LNCaP clone FGC (cell line): ENCODE measurements at regions not wholly inside any gene's neighbourhood (a gene's known extent, or its start where the extent isn't known, plus 50 kb on each side); places are given as distances from the start of the nearest gene placed in this dataset.

Experiments
- DNase-seq: peaks from one replicate; pipeline ENCODE4 v3.0.0-alpha.2; 2011; ENCODE audit warnings: low read depth
- H3K4me3 ChIP-seq: 2 replicates; pipeline ENCODE4 v1.5.1; 2011; ENCODE audit warnings: mild to moderate bottlenecking, low read depth, low read length, control low read depth
- CTCF ChIP-seq: IDR thresholded peaks from 2 replicates; pipeline ENCODE4 v1.5.1; 2012; ENCODE audit warnings: mild to moderate bottlenecking; ENCODE audit not compliant: control insufficient read depth, insufficient read depth; ENCODE audit errors: extremely low read depth

- no peak overlapping the region for H3K4me3 ChIP-seq
- TF ChIP-seq CTCF = no peak
- no peak for DNase-seq
These were observed 223.5 kb upstream of the TRPC5 start for GRCh38 chrX:112306027-112306426.

- no peak for TF ChIP-seq CTCF
- no peak for DNase-seq
- H3K4me3 ChIP-seq = no peak overlapping the region
These were observed 197.4 kb upstream of the TRPC5 start for GRCh38 chrX:112279940-112280339.

GRCh38 chrX:112270991-112271390 lies 188.4 kb upstream of the TRPC5 start:
- TF ChIP-seq CTCF = no peak
- H3K4me3 ChIP-seq = no peak overlapping the region
- DNase-seq = no peak

GRCh38 chrX:112266136-112266535 lies 183.6 kb upstream of the TRPC5 start:
- no peak for DNase-seq
- TF ChIP-seq CTCF = no peak
- H3K4me3 ChIP-seq = no peak overlapping the region

- DNase-seq = no peak
- TF ChIP-seq CTCF = no peak
- H3K4me3 ChIP-seq = no peak overlapping the region
These were observed 176.8 kb upstream of the TRPC5 start for GRCh38 chrX:112259375-112259774.

- DNase-seq = no peak
- H3K4me3 ChIP-seq = no peak overlapping the region
- no peak for TF ChIP-seq CTCF
These were observed 172.3 kb upstream of the TRPC5 start for GRCh38 chrX:112254896-112255295.

GRCh38 chrX:112247714-112248113 lies 165.1 kb upstream of the TRPC5 start:
- no peak overlapping the region for H3K4me3 ChIP-seq
- no peak for TF ChIP-seq CTCF
- peak; percentile 84 for DNase-seq
